GM19035 (cell line): ENCODE measurements at regions not wholly inside any gene's neighbourhood (a gene's known extent, or its start where the extent isn't known, plus 50 kb on each side); places are given as distances from the start of the nearest gene placed in this dataset.

Source experiments
- ATAC-seq: cut with Tn5 transposase; IDR thresholded peaks from one replicate; pipeline ENCODE4 v1.9.1; 2021; ENCODE audit not compliant: unreplicated experiment

GRCh38 chr2:83085869-83086268 is 1373.2 kb downstream of the SUCLG1 start:
- ATAC-seq: no peak

DNA sequence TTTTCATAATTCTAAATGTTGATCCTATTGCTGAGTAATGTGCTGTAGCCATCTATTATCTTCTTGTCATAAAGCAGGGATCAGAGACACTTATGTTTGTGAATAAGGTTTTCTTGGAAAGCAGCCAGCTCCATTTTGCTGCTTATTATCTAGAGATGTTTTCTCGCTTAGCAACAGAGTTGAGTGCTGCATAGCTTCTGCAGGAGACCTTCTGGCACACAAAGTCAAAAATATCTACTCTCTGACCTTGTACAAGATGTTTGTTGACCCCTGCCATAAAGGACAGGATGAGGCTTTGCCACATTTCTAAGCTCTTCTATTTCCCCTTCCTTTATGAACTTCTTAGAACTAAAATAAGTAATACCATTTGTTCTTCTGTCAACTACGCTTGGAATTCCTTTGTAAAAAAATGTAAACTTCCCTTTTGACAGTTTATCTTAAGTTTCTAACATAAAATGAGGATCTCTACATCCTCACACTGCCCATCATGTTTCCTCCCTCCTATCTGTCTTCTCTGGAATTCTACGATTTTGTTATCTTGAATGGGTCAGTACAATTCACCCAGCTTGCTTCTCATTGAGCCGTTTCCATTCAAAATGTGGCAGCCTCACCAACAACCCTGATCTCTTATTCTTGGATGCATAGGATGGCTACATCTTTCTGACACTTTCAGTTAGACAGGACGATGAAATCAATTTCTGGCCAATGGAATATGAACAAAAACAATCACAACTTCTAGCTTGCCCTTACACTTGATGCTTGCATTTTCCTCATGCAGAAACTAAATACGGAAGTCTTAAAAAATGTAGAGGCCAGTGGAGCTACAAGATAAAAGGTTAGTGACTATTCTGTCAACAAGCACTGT is 1377.0 kb downstream of the SUCLG1 start:
- no peak for ATAC-seq

DNA sequence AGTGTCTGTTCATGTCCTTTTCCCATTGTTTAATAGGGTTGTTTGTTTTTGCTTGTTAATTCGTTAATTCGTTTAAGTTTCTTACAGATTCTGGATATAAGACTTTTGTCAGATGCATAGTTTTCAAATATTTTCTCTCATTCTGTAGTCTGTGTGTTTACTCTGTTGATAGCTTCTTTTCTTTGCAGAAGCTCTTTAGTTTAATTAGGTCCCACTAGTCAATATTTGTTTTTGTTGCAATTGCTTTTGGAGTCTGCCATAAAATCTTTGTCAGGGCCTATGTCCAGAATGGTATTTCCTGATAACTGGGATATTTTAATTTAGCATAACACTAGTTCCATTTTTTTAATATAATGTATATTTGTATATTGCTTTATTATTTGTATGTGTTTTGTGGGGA is 1380.1 kb downstream of the SUCLG1 start:
- no peak for ATAC-seq

- no peak for ATAC-seq
These were observed 1386.3 kb downstream of the SUCLG1 start for GRCh38 chr2:83072767-83073166.

DNA sequence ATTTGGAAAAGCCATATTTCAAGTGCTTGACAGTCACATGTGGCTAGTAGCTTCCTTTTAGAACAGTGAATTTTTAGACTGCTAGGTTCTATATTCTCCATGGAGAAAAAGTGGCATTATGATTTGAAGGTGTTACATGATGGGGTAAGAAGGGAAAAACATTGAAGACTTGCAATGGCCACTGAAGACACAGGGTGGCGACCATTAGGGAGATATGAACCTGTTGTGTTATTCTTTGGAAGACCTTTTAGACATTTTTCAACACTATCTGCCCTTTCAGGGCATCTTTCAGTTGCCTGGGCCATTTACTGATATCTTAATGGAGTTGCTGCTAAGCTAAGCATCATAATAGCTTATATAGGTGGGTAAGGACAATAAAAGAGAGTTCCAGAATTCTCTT is 1387.2 kb downstream of the SUCLG1 start:
- ATAC-seq: no peak

DNA sequence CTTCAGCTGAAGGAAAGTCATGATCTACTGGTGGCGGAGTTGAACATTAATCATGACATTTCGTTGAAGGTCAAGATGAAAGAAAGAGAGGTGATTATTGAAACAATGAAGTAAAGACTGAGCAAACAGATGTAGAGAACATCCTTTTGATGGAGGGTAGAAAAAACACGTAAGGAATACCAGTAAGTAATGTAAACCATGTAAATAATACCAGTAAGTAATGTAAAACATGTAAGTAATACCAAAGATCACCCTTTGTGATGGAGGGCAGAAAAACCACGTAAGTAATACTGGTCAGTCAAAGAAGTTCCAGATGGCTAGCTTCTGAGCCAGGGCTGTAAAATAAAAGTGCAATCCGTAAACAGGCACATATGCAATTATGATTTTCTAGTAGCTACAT is 1387.7 kb downstream of the SUCLG1 start:
- no peak for ATAC-seq

DNA sequence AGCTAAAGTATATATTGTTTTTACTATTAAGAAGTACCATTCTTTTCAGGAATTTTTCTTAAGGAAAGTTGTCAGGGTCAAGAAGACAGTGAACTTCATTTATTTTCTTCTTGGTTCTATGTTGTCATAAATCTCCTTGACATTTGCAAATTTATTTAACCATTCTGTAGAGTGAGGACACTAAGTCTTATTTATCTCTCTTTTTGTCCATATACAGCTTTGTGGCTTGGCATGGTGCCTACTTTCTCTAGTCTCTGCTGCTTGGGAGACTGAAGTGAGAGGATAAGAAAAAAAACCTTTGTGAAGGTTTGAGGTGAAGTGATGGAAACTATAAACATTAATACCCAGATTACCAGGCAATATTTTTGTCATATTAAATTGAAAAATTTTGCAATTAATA is 1389.4 kb downstream of the SUCLG1 start:
- ATAC-seq: no peak

- ATAC-seq: no peak
These were observed 1390.4 kb downstream of the SUCLG1 start for GRCh38 chr2:83068714-83069113.

DNA sequence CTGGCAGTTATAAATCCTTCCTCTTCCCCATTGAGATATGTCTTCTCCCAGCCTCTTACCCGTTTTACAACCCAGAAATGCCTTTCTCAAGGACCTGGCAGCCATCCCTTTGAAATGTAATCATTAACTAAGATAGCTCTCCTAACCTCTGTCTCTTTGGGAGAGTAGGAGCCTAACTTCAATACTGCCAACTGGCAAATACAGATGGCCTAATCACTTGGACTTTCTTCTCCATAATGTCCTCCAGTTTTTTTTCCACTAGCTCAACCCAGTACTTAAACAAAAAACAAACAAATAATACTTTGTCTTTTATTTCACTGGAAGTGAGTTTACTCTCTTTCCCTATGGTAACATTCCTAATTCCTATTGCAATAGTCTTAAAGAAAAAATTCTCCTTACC is 1391.1 kb downstream of the SUCLG1 start:
- ATAC-seq: no peak

DNA sequence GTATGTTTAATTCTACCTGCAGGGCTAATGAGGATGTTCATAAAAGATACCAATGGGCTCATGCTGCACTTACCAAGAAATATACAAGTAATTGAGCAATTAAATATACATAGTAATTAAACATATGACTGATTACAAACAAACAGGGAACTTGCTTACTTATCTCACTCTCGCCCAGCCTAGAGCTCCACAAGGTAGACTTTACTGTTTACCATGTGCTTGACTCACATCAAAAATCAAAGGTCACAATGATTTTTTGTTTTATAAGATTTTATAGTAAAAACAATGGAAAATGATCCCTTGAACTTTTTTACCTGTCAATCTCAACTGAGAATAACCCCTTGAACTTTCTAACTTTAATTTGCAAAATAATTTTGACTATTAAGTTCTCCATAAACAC is 1395.1 kb downstream of the SUCLG1 start:
- ATAC-seq: no peak

DNA sequence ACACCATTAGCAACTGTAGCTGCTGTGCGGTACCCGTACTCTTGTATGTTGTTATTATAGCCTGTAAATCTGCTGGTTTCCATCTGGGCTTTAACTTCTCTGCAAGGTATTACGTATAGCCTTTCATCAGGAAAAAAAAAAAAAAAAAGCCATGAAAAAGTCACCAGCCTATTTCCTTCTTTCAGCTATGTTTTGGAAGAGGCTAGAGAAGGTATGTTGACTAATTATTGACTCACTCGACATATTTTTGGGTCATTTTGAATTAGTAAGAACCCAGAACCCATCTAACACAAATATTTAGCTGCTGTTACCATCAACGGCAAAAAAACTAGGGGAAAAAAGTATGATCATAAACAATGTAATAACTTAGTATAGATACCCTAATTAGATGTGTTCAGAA is 1395.6 kb downstream of the SUCLG1 start:
- ATAC-seq: no peak

- ATAC-seq: no peak
These were observed 1400.4 kb downstream of the SUCLG1 start for GRCh38 chr2:83058683-83059082.

DNA sequence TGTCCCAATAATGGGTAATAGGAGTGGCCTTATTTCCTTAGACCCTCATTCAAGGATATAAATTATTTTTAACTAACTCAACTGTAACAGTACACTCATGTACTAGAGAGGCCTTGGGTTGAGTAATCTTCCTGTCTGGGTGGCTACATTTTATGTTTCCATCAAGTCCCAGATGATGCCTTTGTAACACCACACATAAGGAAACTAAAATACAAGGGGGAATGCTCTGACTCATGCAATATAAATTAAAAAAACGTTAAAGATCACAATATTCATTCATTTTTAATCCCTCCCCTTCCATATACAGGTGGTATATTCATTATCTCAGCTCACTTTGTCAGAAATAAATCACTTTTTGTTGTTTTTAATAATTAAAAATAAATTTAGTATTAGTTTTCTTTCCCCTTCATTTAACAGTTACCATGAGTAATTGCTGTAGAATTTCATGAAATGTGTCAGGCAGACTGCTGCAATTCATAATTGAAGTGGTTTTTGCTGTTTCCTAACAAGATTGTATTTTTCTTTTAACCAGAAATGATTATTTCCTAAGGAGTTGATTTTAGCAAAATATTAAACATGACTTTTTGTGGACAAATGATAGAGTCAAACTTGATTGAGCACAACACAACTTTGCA is 1403.6 kb downstream of the SUCLG1 start:
- no peak for ATAC-seq

DNA sequence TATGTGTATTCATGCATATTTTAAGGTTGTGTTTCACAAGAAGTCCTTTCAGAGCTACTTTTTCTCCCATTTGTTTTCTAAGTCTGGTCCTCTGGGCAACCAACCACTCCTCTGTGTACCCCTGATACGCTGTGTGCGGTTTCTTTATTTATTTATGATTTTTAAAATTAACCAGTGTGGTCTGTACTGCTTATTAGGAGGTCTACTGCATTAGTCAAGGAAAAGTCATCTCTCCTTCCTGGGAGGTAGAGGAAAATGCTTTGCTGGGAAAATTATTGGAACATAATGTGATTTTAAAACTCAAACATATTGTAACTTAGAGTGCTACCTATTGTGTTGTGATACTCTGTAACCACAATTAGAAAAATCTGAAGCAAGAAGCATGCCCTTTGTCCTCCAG is 1404.3 kb downstream of the SUCLG1 start:
- no peak for ATAC-seq

- ATAC-seq: no peak
These were observed 1407.4 kb downstream of the SUCLG1 start for GRCh38 chr2:83051538-83052170.

- ATAC-seq: no peak
These were observed 1417.0 kb downstream of the SUCLG1 start for GRCh38 chr2:83042053-83042452.

DNA sequence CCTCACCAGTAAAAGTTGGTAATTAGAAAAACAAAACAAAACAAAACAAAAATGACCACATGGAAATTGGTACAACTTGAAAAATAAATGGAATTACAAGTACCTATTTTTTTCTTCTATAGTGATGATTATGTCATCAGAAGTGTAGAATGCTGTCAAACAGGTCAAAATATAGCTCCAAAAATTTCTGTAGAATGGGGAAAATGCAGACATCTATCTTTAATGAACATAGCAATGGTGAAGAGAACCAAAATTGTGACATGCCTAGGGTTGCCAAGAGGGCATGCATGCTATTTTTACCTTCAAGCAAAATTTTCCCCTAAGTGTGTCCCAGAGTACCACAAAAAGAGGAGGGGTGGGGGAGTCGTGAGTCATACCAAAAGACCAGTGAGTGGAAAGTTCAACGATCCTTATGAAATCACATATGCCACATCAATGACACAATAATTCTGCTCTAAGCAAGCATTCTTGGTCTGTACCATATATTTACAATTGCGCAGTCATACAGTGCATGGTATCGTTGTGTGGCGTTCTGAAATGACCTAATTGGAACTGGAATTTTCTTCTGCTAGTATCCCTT is 1436.4 kb downstream of the SUCLG1 start:
- ATAC-seq: no peak

DNA sequence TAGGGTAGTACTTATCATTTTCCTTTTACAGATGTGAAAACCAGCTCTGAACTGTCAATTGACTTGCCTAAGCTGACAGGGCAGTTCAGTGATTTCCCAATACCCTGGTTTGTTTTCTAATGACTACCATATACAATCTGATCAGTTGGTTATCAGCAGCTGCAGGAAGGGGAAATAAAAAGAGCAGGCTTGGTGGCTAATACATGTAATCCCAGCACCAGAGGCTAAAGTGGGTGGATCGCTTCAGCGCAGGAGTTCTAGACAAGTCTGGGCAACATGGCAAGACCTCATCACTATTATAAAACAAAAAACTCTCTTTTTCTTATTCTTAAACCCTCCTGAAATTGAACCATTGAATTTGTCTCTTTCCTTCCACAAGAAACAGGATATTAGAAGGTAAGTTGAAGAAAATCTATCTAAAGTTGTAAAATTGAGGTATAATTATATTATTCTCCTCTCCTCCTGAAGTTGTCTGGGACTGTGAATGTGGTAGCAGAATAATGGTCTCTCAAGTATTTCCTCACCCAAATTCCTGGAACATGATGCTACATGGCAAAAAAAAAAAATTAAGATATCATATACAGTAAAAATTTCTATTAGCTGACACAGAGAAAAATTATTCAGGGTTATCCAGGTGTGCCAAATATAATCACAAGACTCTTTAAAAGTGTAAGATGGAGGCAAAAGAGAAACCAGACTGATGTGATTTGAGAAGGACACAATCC is 1441.6 kb downstream of the SUCLG1 start:
- ATAC-seq: no peak

DNA sequence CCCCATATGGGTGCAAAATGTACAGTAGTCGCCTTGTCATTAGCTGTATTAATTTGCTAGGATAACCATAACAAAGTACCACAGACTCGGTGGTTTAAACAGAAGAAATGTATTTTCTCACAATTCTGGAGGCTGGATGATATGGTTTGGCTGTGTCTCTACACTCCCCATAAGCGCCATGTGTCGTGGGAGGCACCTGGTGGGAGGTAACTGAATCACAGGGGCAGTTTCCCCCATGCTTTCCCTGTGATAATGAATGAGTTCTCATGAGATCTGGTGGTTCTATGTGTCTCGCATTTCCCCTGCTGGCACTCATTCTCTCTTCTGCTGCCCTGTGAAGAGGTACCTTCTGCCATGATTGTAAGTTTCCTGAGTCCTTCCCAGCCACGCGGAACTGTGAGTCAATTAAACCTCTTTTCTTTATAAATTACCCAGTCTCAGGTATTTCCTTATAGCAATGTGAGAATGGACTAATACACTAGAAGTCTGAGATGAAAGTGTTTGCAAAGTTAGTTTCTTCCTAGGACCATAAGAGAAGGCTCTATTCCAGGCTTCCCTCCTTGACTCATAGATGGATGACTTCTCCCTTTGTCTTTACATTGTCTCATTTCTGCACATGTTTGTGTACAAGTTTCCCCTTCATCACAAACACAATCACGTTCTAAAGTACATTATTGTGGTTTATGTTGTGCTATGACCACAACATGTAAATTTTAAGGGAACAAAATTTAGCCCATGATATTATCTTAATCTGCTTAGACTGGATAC is 1442.6 kb downstream of the SUCLG1 start:
- no peak for ATAC-seq

- no peak for ATAC-seq
These were observed 1443.2 kb downstream of the SUCLG1 start for GRCh38 chr2:83015900-83016299.
